HepG2 (cell line): ENCODE measurements at regions not wholly inside any gene's neighbourhood (a gene's known extent, or its start where the extent isn't known, plus 50 kb on each side); places are given as distances from the start of the nearest gene placed in this dataset.

ENCODE experiments used
- CCDC6 ChIP-seq: sonication (generic); formaldehyde crosslinking; IDR thresholded peaks from 2 replicates; pipeline ENCODE4 v1.8.1; 2022; ENCODE audit warnings: mild to moderate bottlenecking, missing genetic modification reagents, moderate library complexity
- DR1 ChIP-seq: sonication (generic); formaldehyde crosslinking; IDR thresholded peaks from 2 replicates; pipeline ENCODE4 v1.8.0; 2021; ENCODE audit warnings: mild to moderate bottlenecking, missing genetic modification reagents, inconsistent platforms
- FOXO1 ChIP-seq: sonication (generic); formaldehyde crosslinking; IDR thresholded peaks from 2 replicates; pipeline ENCODE4 v1.4.0; 2020; ENCODE audit warnings: missing genetic modification reagents
- NCOA2 ChIP-seq: sonication (generic); formaldehyde crosslinking; IDR thresholded peaks from 2 replicates; pipeline ENCODE4 v1.8.0; 2022; ENCODE audit warnings: inconsistent platforms
- NFE2L1 ChIP-seq: sonication (generic); formaldehyde crosslinking; IDR thresholded peaks from 2 replicates; pipeline ENCODE4 v1.4.0; 2020; ENCODE audit warnings: missing genetic modification reagents, mild to moderate bottlenecking, borderline replicate concordance
- NFIC ChIP-seq: IDR thresholded peaks from 2 replicates; pipeline ENCODE4 v1.6.1; 2012; ENCODE audit warnings: mild to moderate bottlenecking, low read length, inconsistent platforms
- PPARG ChIP-seq: conservative IDR thresholded peaks from 2 replicates; pipeline ENCODE4 v1.6.1; 2016; ENCODE audit warnings: missing biosample characterization, missing genetic modification reagents
- SMAD9 ChIP-seq: sonication (generic); formaldehyde crosslinking; IDR thresholded peaks from 2 replicates; pipeline ENCODE4 v1.5.1; 2020; ENCODE audit warnings: mild to moderate bottlenecking, missing genetic modification reagents
- STAT5B ChIP-seq: sonication (generic); formaldehyde crosslinking; IDR thresholded peaks from 2 replicates; pipeline ENCODE4 v1.4.0; 2020; ENCODE audit warnings: missing genetic modification reagents
- ZNF18 ChIP-seq: sonication (generic); formaldehyde crosslinking; IDR thresholded peaks from 2 replicates; pipeline ENCODE4 v1.8.0; 2022; ENCODE audit warnings: mild to moderate bottlenecking, missing genetic modification reagents; ENCODE audit not compliant: insufficient replicate concordance
- ZNF234 ChIP-seq: sonication (generic); formaldehyde crosslinking; conservative IDR thresholded peaks from 2 replicates; pipeline ENCODE4 v1.5.1; 2020; ENCODE audit warnings: mild to moderate bottlenecking, missing genetic modification reagents
- ZNF331 ChIP-seq: sonication (generic); formaldehyde crosslinking; IDR thresholded peaks from 2 replicates; pipeline ENCODE4 v1.4.0; 2020; ENCODE audit warnings: missing genetic modification reagents
- ZNF543 ChIP-seq: sonication (generic); formaldehyde crosslinking; IDR thresholded peaks from 2 replicates; pipeline ENCODE4 v1.4.0; 2020; ENCODE audit warnings: mild to moderate bottlenecking, missing genetic modification reagents
- ZNF557 ChIP-seq: sonication (generic); formaldehyde crosslinking; IDR thresholded peaks from 2 replicates; pipeline ENCODE4 v1.4.0; 2020; ENCODE audit warnings: missing genetic modification reagents
- ZNF646 ChIP-seq: sonication (generic); formaldehyde crosslinking; IDR thresholded peaks from 2 replicates; pipeline ENCODE4 v1.9.0; 2021; ENCODE audit warnings: mild to moderate bottlenecking, missing genetic modification reagents
- ZSCAN31 ChIP-seq: sonication (generic); formaldehyde crosslinking; IDR thresholded peaks from 2 replicates; pipeline ENCODE4 v1.5.0; 2020; ENCODE audit warnings: low read depth, mild to moderate bottlenecking, missing genetic modification reagents
- TF ChIP-seq, protein P1 (sequence below): sonication (generic); formaldehyde crosslinking; IDR thresholded peaks from 2 replicates; pipeline ENCODE4 v1.4.0; 2020; ENCODE audit warnings: missing genetic modification reagents
- TF ChIP-seq, protein P2 (sequence below): sonication (generic); formaldehyde crosslinking; IDR thresholded peaks from 2 replicates; pipeline ENCODE4 v1.4.0; 2020; ENCODE audit warnings: missing genetic modification reagents

DNA sequence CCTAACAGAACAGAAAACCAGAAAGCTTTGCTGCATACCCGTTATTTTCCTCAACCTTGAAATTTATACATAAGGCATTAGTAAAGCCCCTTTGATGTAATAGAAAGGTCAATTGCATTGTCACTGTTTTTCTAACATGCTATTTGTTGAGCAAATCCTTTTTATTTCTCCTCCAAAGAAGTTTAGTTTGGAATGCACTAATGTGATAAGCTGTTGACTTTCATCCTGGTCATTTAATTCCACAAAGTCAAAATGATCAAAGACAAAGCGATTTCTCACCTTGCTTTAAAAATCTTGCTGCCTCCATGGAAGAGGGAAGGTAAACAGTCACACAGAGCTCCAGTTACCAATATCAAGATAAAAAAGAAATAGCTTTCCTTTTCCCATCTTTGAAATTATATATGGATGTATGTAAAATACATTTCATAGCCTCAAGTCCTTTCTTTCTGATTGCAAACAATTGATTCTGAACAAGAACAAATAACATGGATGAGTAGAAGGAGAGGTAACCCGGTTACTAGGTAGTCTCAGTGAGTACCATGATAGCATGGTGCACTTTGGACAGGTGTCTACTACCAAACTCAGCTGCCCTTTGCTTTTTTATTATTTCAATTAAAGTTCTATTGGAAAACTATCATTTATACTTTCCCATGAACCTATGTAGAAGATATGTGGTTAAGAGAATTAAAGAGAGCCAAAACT lies 452.7 kb downstream of the STK39 start (continued):
- TF ChIP-seq NFE2L1 (CRISPR knock-in tag) (no peak), NCOA2 (peak; percentile 98), ZNF234 (CRISPR knock-in tag) (0 out of 2 replicates have a peak, but pooled peaks have one; percentile 44), DR1 (CRISPR knock-in tag) (no peak), ZNF331 (CRISPR knock-in tag) (peak; percentile 98), ZNF543 (CRISPR knock-in tag) (no peak), SMAD9 (no peak), PPARG (peak; percentile 69), ZSCAN31 (0 out of 2 replicates have a peak, but pooled peaks have one; percentile 35), ZNF646 (CRISPR knock-in tag) (no peak), FOXO1 (CRISPR knock-in tag) (peak; percentile 62), NFIC (peak; percentile 94), ZNF557 (CRISPR knock-in tag) (no peak), CCDC6 (CRISPR knock-in tag) (no peak), STAT5B (CRISPR knock-in tag) (no peak), ZNF18 (CRISPR knock-in tag) (no peak)
- TF ChIP-seq, protein P1, sequence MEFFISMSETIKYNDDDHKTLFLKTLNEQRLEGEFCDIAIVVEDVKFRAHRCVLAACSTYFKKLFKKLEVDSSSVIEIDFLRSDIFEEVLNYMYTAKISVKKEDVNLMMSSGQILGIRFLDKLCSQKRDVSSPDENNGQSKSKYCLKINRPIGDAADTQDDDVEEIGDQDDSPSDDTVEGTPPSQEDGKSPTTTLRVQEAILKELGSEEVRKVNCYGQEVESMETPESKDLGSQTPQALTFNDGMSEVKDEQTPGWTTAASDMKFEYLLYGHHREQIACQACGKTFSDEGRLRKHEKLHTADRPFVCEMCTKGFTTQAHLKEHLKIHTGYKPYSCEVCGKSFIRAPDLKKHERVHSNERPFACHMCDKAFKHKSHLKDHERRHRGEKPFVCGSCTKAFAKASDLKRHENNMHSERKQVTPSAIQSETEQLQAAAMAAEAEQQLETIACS: no peak
- TF ChIP-seq, protein P2, sequence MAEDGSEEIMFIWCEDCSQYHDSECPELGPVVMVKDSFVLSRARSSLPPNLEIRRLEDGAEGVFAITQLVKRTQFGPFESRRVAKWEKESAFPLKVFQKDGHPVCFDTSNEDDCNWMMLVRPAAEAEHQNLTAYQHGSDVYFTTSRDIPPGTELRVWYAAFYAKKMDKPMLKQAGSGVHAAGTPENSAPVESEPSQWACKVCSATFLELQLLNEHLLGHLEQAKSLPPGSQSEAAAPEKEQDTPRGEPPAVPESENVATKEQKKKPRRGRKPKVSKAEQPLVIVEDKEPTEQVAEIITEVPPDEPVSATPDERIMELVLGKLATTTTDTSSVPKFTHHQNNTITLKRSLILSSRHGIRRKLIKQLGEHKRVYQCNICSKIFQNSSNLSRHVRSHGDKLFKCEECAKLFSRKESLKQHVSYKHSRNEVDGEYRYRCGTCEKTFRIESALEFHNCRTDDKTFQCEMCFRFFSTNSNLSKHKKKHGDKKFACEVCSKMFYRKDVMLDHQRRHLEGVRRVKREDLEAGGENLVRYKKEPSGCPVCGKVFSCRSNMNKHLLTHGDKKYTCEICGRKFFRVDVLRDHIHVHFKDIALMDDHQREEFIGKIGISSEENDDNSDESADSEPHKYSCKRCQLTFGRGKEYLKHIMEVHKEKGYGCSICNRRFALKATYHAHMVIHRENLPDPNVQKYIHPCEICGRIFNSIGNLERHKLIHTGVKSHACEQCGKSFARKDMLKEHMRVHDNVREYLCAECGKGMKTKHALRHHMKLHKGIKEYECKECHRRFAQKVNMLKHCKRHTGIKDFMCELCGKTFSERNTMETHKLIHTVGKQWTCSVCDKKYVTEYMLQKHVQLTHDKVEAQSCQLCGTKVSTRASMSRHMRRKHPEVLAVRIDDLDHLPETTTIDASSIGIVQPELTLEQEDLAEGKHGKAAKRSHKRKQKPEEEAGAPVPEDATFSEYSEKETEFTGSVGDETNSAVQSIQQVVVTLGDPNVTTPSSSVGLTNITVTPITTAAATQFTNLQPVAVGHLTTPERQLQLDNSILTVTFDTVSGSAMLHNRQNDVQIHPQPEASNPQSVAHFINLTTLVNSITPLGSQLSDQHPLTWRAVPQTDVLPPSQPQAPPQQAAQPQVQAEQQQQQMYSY (CRISPR knock-in tag): no peak
